Neural crest cell (in vitro differentiated cells): ENCODE measurements at regions not wholly inside any gene's neighbourhood (a gene's known extent, or its start where the extent isn't known, plus 50 kb on each side); places are given as distances from the start of the nearest gene placed in this dataset.

Experiments used
- DNase-seq: peaks from one replicate; pipeline ENCODE4 v3.0.0; 2021; ENCODE audit warnings: low read depth, mixed read lengths, low spot score
- H3K27ac Mint-ChIP-seq: one replicate; pipeline ENCODE4 v1.8.0; 2021; ENCODE audit warnings: mild to moderate bottlenecking, mixed read lengths; ENCODE audit not compliant: unreplicated experiment
- H3K27me3 Mint-ChIP-seq: 2 replicates; pipeline ENCODE4 v1.8.0; 2021; ENCODE audit warnings: low read depth, mild to moderate bottlenecking, mixed read lengths
- H3K36me3 Mint-ChIP-seq: 2 replicates; pipeline ENCODE4 v1.8.0; 2021; ENCODE audit warnings: low read depth, mild to moderate bottlenecking, mixed read lengths
- H3K4me1 Mint-ChIP-seq: 2 replicates; pipeline ENCODE4 v1.8.0; 2021; ENCODE audit warnings: mixed read lengths
- H3K4me3 Mint-ChIP-seq: one replicate; pipeline ENCODE4 v1.8.0; 2021; ENCODE audit warnings: mild to moderate bottlenecking, mixed read lengths
- H3K9me3 Mint-ChIP-seq: 2 replicates; pipeline ENCODE4 v1.8.0; 2021; ENCODE audit warnings: mixed read lengths
- TF ChIP-seq, protein P1 (sequence below): fragments of 200-600 bp; sonication (generic); conservative IDR thresholded peaks from 2 replicates; pipeline ENCODE4 v1.5.0; 2021; ENCODE audit warnings: antibody characterized with exemption, mild to moderate bottlenecking

DNA sequence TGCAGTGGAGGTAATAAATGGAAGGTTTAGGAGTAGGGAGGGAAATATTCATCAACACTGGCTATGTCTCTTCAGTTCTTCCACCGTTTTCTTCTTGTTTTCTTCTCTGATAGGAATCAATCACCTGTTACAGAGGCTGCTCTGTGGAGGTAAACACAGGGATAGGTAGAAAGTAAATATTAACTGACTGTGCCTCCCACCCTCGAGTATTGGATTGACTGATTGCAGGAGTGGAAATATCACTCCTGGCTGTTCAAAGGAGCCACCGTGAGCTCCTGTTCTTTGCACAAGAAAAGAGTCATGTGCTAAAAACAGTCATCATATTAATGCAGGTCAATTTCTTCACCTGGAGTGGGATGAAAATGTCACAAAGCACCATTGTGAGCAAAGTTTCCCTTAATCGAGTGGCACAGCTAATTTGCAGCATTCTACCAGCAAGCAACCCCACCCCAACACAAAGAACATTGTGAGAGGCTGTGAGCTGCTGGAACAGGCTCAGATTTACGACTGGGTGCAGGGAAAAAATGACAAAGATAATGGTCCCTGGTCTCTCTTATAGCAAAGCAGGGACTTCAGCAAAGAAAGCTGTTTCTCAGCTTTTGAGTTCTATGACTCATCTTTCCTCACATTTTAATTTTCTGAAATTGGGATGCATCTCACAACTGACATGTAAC lies 113.7 kb upstream of the TSPAN5 start:
- H3K9me3 Mint-ChIP-seq = peaks cover 8% of the 10 kb centered on the region
- TF ChIP-seq, protein P1, sequence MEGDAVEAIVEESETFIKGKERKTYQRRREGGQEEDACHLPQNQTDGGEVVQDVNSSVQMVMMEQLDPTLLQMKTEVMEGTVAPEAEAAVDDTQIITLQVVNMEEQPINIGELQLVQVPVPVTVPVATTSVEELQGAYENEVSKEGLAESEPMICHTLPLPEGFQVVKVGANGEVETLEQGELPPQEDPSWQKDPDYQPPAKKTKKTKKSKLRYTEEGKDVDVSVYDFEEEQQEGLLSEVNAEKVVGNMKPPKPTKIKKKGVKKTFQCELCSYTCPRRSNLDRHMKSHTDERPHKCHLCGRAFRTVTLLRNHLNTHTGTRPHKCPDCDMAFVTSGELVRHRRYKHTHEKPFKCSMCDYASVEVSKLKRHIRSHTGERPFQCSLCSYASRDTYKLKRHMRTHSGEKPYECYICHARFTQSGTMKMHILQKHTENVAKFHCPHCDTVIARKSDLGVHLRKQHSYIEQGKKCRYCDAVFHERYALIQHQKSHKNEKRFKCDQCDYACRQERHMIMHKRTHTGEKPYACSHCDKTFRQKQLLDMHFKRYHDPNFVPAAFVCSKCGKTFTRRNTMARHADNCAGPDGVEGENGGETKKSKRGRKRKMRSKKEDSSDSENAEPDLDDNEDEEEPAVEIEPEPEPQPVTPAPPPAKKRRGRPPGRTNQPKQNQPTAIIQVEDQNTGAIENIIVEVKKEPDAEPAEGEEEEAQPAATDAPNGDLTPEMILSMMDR = no peak
- H3K27ac Mint-ChIP-seq = no peak overlapping the region
- H3K36me3 Mint-ChIP-seq = no peaks in the 10 kb centered on the region
- no peak overlapping the region for H3K4me3 Mint-ChIP-seq
- H3K27me3 Mint-ChIP-seq = no peaks in the 10 kb centered on the region
- H3K4me1 Mint-ChIP-seq = no peaks in the 10 kb centered on the region
- DNase-seq = no peak

DNA sequence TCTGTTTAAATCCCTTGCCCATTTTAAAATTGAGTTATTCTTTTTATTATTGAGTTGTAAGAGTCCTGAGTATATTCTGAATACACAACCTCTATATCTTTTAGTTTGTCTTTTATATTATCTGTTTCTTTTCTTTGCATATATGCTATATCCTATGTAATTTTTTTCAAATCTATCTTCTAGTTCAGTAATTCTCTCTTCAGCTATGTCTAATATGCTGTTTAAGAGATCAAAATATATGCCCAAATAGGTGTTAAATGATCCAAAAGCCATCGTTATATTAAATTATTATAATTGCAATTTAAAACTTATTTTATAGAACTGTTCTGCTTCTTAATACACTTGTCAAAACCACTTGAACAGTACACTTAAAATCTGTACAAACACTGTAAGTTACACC lies 107.4 kb upstream of the TSPAN5 start:
- Mint-ChIP-seq H3K9me3 (peaks cover 8% of the 10 kb centered on the region), H3K36me3 (peaks cover 5% of the 10 kb centered on the region), H3K27ac (no peak overlapping the region), H3K27me3 (no peaks in the 10 kb centered on the region), H3K4me3 (no peak overlapping the region), H3K4me1 (no peaks in the 10 kb centered on the region)
- no peak for DNase-seq
- TF ChIP-seq, protein P1 = no peak

DNA sequence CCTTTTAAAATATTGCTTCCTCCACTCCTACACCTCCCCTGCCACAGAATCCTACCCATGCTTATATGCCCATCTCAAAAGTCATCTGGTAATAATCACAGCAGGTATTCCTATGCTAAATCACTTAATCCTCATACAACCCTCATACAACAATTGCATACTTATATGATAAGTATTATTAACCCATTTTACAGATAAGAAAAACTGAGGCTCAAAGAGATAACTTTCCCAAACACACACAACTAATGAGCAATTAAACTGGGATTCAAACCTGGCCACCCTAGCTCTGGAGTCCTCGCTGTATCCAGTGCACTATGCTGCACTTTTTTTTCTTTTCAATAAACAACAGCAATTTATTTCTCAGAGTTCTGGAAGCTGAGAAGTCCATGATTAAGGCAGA lies 99.8 kb upstream of the TSPAN5 start:
- Mint-ChIP-seq H3K4me3 (no peak overlapping the region), H3K36me3 (no peaks in the 10 kb centered on the region), H3K27me3 (no peaks in the 10 kb centered on the region), H3K4me1 (no peaks in the 10 kb centered on the region), H3K27ac (no peak overlapping the region), H3K9me3 (peaks cover 4% of the 10 kb centered on the region)
- TF ChIP-seq, protein P1 = no peak
- DNase-seq = no peak

DNA sequence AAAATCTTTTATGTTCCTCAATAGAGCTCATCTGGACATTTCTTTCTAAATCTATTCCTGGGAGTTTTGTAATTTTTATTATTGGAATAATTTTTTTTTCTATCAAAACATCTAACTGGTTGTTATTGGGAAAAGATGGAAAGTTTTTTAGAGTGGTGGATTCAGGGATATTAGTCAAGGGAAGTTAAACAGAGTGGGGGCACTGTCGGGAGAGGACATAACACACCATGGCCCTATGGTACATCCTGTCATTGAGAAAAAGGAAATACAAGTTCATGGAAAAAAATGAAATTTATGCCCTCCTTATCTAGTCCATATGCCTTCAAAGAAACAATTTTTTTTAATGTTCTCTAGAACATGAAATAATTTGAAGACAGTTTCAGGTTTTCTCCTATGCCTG lies 96.3 kb upstream of the TSPAN5 start:
- H3K27me3 Mint-ChIP-seq = no peaks in the 10 kb centered on the region
- H3K27ac Mint-ChIP-seq = no peak overlapping the region
- TF ChIP-seq, protein P1 = no peak
- H3K9me3 Mint-ChIP-seq = peaks cover 4% of the 10 kb centered on the region
- H3K36me3 Mint-ChIP-seq = no peaks in the 10 kb centered on the region
- DNase-seq = no peak
- no peak overlapping the region for H3K4me3 Mint-ChIP-seq
- H3K4me1 Mint-ChIP-seq = no peaks in the 10 kb centered on the region

DNA sequence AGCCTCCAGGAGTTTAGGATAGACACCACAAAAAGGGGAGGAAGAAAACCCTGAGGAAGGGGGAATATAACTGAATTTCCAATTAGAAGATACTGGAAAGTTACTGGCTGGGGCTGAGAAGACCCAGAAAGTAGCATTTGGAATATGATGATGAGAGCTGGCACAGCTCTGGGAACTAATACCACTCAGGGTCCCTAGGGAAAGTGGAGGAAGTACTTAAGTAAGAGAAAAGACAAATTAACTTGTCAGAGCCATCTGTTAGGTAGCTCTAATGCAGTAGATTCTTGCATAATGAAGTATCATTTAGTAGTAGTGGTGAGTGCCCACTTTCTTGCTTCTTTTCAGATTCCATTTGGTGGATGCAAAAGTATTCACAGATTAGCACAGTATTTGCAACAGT lies 90.8 kb upstream of the TSPAN5 start:
- no peak overlapping the region for H3K27ac Mint-ChIP-seq
- H3K4me1 Mint-ChIP-seq = peaks cover 18% of the 10 kb centered on the region
- peaks cover 4% of the 10 kb centered on the region for H3K9me3 Mint-ChIP-seq
- TF ChIP-seq, protein P1 = no peak
- no peaks in the 10 kb centered on the region for H3K36me3 Mint-ChIP-seq
- H3K4me3 Mint-ChIP-seq = no peak overlapping the region
- H3K27me3 Mint-ChIP-seq = no peaks in the 10 kb centered on the region
- no peak for DNase-seq
